ENCODE measurements at regions not wholly inside any gene's neighbourhood (a gene's known extent, or its start where the extent isn't known, plus 50 kb on each side); places are given as distances from the start of the nearest gene placed in this dataset.

DNA sequence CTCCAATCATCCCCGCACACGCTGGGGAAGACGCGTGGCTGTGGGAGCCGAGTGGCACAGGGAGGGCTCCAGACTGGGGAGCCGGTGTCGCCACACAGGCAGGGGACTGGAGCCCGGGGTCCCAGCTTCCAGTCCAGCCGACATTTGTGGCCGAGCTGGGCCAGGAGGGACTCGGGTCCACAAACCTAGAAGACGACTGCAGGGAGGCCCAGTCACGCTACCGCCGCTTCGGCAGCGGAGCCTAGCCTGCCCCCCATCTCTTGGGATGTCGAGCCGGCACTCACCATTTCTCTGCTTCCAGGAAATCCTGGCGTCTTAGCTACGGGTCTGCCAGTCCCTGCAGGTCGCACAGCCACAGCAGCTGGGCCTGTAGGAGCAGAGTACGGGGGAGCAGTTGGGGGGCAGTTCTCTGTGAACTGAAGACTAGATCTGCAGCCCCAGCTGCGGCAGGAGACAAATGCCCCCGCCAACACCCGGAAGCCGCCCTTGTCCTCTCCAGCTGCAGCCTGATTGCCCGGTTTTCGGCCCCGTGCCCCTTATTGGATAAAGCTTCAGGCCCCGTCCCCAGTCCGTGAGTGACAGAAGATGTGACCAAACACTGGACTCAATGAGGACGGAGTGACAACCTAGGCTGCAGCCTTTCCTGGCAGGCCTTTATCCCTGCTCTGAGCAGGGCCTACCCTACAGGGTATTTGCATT, 270.7 kb downstream of the ZNF33B start:
- TF ChIP-seq, protein P1, sequence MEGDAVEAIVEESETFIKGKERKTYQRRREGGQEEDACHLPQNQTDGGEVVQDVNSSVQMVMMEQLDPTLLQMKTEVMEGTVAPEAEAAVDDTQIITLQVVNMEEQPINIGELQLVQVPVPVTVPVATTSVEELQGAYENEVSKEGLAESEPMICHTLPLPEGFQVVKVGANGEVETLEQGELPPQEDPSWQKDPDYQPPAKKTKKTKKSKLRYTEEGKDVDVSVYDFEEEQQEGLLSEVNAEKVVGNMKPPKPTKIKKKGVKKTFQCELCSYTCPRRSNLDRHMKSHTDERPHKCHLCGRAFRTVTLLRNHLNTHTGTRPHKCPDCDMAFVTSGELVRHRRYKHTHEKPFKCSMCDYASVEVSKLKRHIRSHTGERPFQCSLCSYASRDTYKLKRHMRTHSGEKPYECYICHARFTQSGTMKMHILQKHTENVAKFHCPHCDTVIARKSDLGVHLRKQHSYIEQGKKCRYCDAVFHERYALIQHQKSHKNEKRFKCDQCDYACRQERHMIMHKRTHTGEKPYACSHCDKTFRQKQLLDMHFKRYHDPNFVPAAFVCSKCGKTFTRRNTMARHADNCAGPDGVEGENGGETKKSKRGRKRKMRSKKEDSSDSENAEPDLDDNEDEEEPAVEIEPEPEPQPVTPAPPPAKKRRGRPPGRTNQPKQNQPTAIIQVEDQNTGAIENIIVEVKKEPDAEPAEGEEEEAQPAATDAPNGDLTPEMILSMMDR (IDR thresholded peaks at IDR 0.05; ENCODE audit: extremely low read depth in 1 of 2, insufficient read depth in 1 of 2, low read depth in 1 of 2, low read length in 2 of 2): no peak
- no peak for TF ChIP-seq POLR2AphosphoS5 (IDR thresholded peaks at IDR 0.05; ENCODE audit: insufficient read depth, low read depth, low read length)
- TF ChIP-seq POLR2A (IDR thresholded peaks at IDR 0.05; ENCODE audit: low read depth, low read length): no peak
- TF ChIP-seq EZH2 (IDR thresholded peaks at IDR 0.05; ENCODE audit: borderline replicate concordance, low read depth, low read length, severe bottlenecking): no peak
- no peak for TF ChIP-seq MYC (IDR thresholded peaks at IDR 0.05; ENCODE audit: low read depth, low read length)
- TF ChIP-seq GATA2 (IDR thresholded peaks at IDR 0.05; ENCODE audit: insufficient read depth, insufficient read length, low read depth, low read length): no peak
- no peak for TF ChIP-seq JUN (IDR thresholded peaks at IDR 0.05; ENCODE audit: borderline replicate concordance, insufficient read depth, insufficient read length, low read depth)
- TF ChIP-seq FOS (IDR thresholded peaks at IDR 0.05; ENCODE audit: borderline replicate concordance, insufficient read depth, low read length): no peak
